A549 (cell line): ENCODE measurements at regions not wholly inside any gene's neighbourhood (a gene's known extent, or its start where the extent isn't known, plus 50 kb on each side); places are given as distances from the start of the nearest gene placed in this dataset.
"Not testable (repeated sequence)": the region's sequence is repeated elsewhere in the genome, so short reads cannot be mapped to it uniquely, and the experiment has no call there.

Source experiments
- CHD4 ChIP-seq: fragments of 200-600 bp; sonication (generic); IDR thresholded peaks from 2 replicates; pipeline ENCODE4 v1.6.1; 2016; ENCODE audit warnings: antibody characterized with exemption, mild to moderate bottlenecking, borderline replicate concordance
- EP300 ChIP-seq, 2 experiments: fragments of >200 bp; sonication (Bioruptor Twin); formaldehyde crosslinking; IDR thresholded peaks; 2 replicates in 1 of 2; 3 replicates in 1 of 2; pipeline ENCODE4 v1.6.1; 2016 to 2017
- FOSL2 ChIP-seq, 2 experiments: fragments of 450-650 bp in 1 of 2; fragments of >200 bp in 1 of 2; sonication (Bioruptor Twin) in 1 of 2; formaldehyde crosslinking; IDR thresholded peaks; 2 replicates each; pipeline versions ENCODE4 v1.5.0 to v1.6.1; 2016 to 2020; ENCODE audit warnings: mild to moderate bottlenecking in 1 of 2, moderate library complexity in 1 of 2
- FOXS1 ChIP-seq: fragments of 250-450 bp; sonication (Bioruptor Pico); IDR thresholded peaks from 2 replicates; pipeline ENCODE4 v1.5.0; 2020; ENCODE audit warnings: mild to moderate bottlenecking, moderate library complexity
- GATA3 ChIP-seq: IDR thresholded peaks from 2 replicates; pipeline ENCODE4 v1.6.1; 2012; ENCODE audit warnings: borderline replicate concordance
- HDAC2 ChIP-seq: fragments of 200-600 bp; sonication (generic); IDR thresholded peaks from 2 replicates; pipeline ENCODE4 v1.6.1; 2016
- HOXA7 ChIP-seq: fragments of 250-450 bp; sonication (Bioruptor Pico); IDR thresholded peaks from 2 replicates; pipeline ENCODE4 v1.5.0; 2020; ENCODE audit warnings: mild to moderate bottlenecking, moderate library complexity
- JUN ChIP-seq, 2 experiments: fragments of >200 bp; sonication (Bioruptor Twin); formaldehyde crosslinking; IDR thresholded peaks; 2 replicates in 1 of 2; 3 replicates in 1 of 2; pipeline ENCODE4 v1.6.1; 2016 to 2017
- POLR2A ChIP-seq: IDR thresholded peaks from 2 replicates; pipeline ENCODE4 v1.6.1; 2012; ENCODE audit warnings: mild to moderate bottlenecking, low read length
- POLR2AphosphoS2 ChIP-seq: conservative IDR thresholded peaks from 2 replicates; pipeline ENCODE4 v1.6.1; 2012; ENCODE audit warnings: low read length, improper control_type of control experiment, inconsistent platforms
- RCOR1 ChIP-seq: fragments of 150-350 bp; IDR thresholded peaks from 2 replicates; pipeline ENCODE4 v1.6.1; 2014; ENCODE audit warnings: antibody characterized with exemption, low read length, low read depth
- TF ChIP-seq, protein P1 (sequence below): fragments of 450-650 bp; IDR thresholded peaks from 2 replicates; pipeline ENCODE4 v1.6.1; 2014; ENCODE audit warnings: antibody characterized with exemption
- TF ChIP-seq, protein P2 (sequence below): fragments of >200 bp; sonication (Bioruptor Twin); formaldehyde crosslinking; IDR thresholded peaks from 3 replicates; pipeline ENCODE4 v1.5.1; 2016
- TF ChIP-seq, protein P3 (sequence below): fragments of >200 bp; sonication (Bioruptor Twin); formaldehyde crosslinking; IDR thresholded peaks from 3 replicates; pipeline ENCODE4 v1.6.1; 2016

DNA sequence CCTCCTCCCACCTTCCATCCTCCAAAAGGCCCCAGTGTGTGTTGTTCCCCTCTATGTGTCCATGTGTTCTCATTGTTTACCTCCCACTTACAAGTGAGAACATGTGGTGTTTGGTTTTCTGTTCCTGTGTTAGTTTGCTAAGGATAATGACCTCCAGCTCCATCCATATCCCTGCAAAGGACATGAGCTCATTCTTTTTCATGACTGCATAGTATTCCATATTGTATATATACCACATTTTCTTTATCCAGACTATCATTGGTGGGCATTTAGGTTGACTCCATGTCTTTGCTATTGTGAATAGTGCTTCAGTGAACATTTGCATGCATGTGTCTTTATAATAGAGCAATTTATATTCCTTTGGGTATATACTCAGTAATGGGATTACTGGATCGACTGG is 333.0 kb downstream of the BTBD3 start:
- TF ChIP-seq FOXS1 (CRISPR knock-in tag); FOSL2 (IDR thresholded peaks at IDR 0.05); FOSL2 (CRISPR knock-in tag; IDR thresholded peaks at IDR 0.05); POLR2A; RCOR1; EP300 (IDR thresholded peaks at IDR 0.05); HDAC2; CHD4; JUN (IDR thresholded peaks at IDR 0.05); POLR2AphosphoS2; GATA3; HOXA7: not testable (repeated sequence)
- TF ChIP-seq, protein P1, sequence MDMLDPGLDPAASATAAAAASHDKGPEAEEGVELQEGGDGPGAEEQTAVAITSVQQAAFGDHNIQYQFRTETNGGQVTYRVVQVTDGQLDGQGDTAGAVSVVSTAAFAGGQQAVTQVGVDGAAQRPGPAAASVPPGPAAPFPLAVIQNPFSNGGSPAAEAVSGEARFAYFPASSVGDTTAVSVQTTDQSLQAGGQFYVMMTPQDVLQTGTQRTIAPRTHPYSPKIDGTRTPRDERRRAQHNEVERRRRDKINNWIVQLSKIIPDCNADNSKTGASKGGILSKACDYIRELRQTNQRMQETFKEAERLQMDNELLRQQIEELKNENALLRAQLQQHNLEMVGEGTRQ: not testable (repeated sequence)
- TF ChIP-seq, protein P2, sequence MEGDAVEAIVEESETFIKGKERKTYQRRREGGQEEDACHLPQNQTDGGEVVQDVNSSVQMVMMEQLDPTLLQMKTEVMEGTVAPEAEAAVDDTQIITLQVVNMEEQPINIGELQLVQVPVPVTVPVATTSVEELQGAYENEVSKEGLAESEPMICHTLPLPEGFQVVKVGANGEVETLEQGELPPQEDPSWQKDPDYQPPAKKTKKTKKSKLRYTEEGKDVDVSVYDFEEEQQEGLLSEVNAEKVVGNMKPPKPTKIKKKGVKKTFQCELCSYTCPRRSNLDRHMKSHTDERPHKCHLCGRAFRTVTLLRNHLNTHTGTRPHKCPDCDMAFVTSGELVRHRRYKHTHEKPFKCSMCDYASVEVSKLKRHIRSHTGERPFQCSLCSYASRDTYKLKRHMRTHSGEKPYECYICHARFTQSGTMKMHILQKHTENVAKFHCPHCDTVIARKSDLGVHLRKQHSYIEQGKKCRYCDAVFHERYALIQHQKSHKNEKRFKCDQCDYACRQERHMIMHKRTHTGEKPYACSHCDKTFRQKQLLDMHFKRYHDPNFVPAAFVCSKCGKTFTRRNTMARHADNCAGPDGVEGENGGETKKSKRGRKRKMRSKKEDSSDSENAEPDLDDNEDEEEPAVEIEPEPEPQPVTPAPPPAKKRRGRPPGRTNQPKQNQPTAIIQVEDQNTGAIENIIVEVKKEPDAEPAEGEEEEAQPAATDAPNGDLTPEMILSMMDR: not testable (repeated sequence)
- TF ChIP-seq, protein P3, sequence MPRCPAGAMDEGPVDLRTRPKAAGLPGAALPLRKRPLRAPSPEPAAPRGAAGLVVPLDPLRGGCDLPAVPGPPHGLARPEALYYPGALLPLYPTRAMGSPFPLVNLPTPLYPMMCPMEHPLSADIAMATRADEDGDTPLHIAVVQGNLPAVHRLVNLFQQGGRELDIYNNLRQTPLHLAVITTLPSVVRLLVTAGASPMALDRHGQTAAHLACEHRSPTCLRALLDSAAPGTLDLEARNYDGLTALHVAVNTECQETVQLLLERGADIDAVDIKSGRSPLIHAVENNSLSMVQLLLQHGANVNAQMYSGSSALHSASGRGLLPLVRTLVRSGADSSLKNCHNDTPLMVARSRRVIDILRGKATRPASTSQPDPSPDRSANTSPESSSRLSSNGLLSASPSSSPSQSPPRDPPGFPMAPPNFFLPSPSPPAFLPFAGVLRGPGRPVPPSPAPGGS: not testable (repeated sequence)
